ENCODE measurements at regions not wholly inside any gene's neighbourhood (a gene's known extent, or its start where the extent isn't known, plus 50 kb on each side); places are given as distances from the start of the nearest gene placed in this dataset.

- no peak overlapping the region for H3K18ac ChIP-seq (ENCODE audit: low read length)
- H4K5ac ChIP-seq (ENCODE audit: low read length), result no peak overlapping the region
- no peak overlapping the region for H3K4me2 ChIP-seq (ENCODE audit: low read length)
- no peak overlapping the region for H3K4me3 ChIP-seq (ENCODE audit: low read length)
- H3K79me1 ChIP-seq (ENCODE audit: low read length), result no peaks in the 10 kb centered on the region
- no peak overlapping the region for H2AK5ac ChIP-seq (ENCODE audit: low read length)
- no peak overlapping the region for H2BK120ac ChIP-seq (ENCODE audit: low read depth, low read length)
- no peak overlapping the region for H4K8ac ChIP-seq (ENCODE audit: low read depth, low read length)
- no CpG with 5 or more reads among the region's 1 CpG for WGBS (ENCODE audit: extremely low coverage, insufficient coverage, low lambda C conversion rate)
- no peak overlapping the region for H3K4ac ChIP-seq (ENCODE audit: low read depth, low read length)
- no peaks in the 10 kb centered on the region for H3K79me2 ChIP-seq (ENCODE audit: control insufficient read depth, insufficient read depth, low read length)
- no peak overlapping the region for H3K27ac ChIP-seq (ENCODE audit: low read depth, low read length)
- DNase-seq, result no peak
- no peaks in the 10 kb centered on the region for H3K4me1 ChIP-seq (ENCODE audit: control insufficient read depth, low read depth, low read length)
- H3K56ac ChIP-seq (ENCODE audit: low read length), result no peak overlapping the region
- H3K9ac ChIP-seq (ENCODE audit: low read length), result no peak overlapping the region
- H3K27me3 ChIP-seq (ENCODE audit: insufficient read depth, low read length, poor library complexity), result no peaks in the 10 kb centered on the region
- no peaks in the 10 kb centered on the region for H3K36me3 ChIP-seq (ENCODE audit: control insufficient read depth, insufficient read depth, low read length)
- H3K23ac ChIP-seq (ENCODE audit: low read length), result no peak overlapping the region
- no peak overlapping the region for H2BK5ac ChIP-seq (ENCODE audit: low read length)
- H2BK15ac ChIP-seq (replicated peaks; ENCODE audit: low read depth), result no peak overlapping the region
These were observed 195.6 kb upstream of the GLI3 start for GRCh38 chr7:42432644-42433043.

- Histone ChIP-seq H3K56ac (ENCODE audit: low read length) (no peak overlapping the region), H2BK15ac (replicated peaks; ENCODE audit: low read depth) (no peak overlapping the region), H3K79me2 (ENCODE audit: control insufficient read depth, insufficient read depth, low read length) (no peaks in the 10 kb centered on the region), H2AK5ac (ENCODE audit: low read length) (no peak overlapping the region), H3K4me3 (ENCODE audit: low read length) (no peak overlapping the region), H2BK120ac (ENCODE audit: low read depth, low read length) (no peak overlapping the region), H3K79me1 (ENCODE audit: low read length) (no peaks in the 10 kb centered on the region), H4K8ac (ENCODE audit: low read depth, low read length) (no peak overlapping the region), H3K18ac (ENCODE audit: low read length) (no peak overlapping the region), H3K4ac (ENCODE audit: low read depth, low read length) (no peak overlapping the region), H3K4me1 (ENCODE audit: control insufficient read depth, low read depth, low read length) (no peaks in the 10 kb centered on the region), H3K4me2 (ENCODE audit: low read length) (no peak overlapping the region), H3K27me3 (ENCODE audit: insufficient read depth, low read length, poor library complexity) (no peaks in the 10 kb centered on the region), H3K27ac (ENCODE audit: low read depth, low read length) (no peak overlapping the region), H3K36me3 (ENCODE audit: control insufficient read depth, insufficient read depth, low read length) (no peaks in the 10 kb centered on the region), H3K9ac (ENCODE audit: low read length) (no peak overlapping the region), H3K23ac (ENCODE audit: low read length) (no peak overlapping the region), H4K5ac (ENCODE audit: low read length) (no peak overlapping the region), H2BK5ac (ENCODE audit: low read length) (no peak overlapping the region)
- no CpG with 5 or more reads among the region's 2 CpGs for WGBS (ENCODE audit: extremely low coverage, insufficient coverage, low lambda C conversion rate)
- DNase-seq, result no peak
These were observed 194.9 kb upstream of the GLI3 start for GRCh38 chr7:42431873-42432272.

GRCh38 chr7:42429339-42429738 is 192.3 kb upstream of the GLI3 start:
- no peak overlapping the region for H4K5ac ChIP-seq (ENCODE audit: low read length)
- WGBS (ENCODE audit: extremely low coverage, insufficient coverage, low lambda C conversion rate), result no CpG with 5 or more reads among the region's 4 CpGs
- no peaks in the 10 kb centered on the region for H3K79me2 ChIP-seq (ENCODE audit: control insufficient read depth, insufficient read depth, low read length)
- H3K4me3 ChIP-seq (ENCODE audit: low read length), result no peak overlapping the region
- no peak overlapping the region for H3K23ac ChIP-seq (ENCODE audit: low read length)
- no peak overlapping the region for H2AK5ac ChIP-seq (ENCODE audit: low read length)
- no peak overlapping the region for H2BK15ac ChIP-seq (replicated peaks; ENCODE audit: low read depth)
- H2BK120ac ChIP-seq (ENCODE audit: low read depth, low read length), result no peak overlapping the region
- H2BK5ac ChIP-seq (ENCODE audit: low read length), result no peak overlapping the region
- no peaks in the 10 kb centered on the region for H3K36me3 ChIP-seq (ENCODE audit: control insufficient read depth, insufficient read depth, low read length)
- H4K8ac ChIP-seq (ENCODE audit: low read depth, low read length), result no peak overlapping the region
- H3K9ac ChIP-seq (ENCODE audit: low read length), result no peak overlapping the region
- H3K4me2 ChIP-seq (ENCODE audit: low read length), result no peak overlapping the region
- no peak overlapping the region for H3K18ac ChIP-seq (ENCODE audit: low read length)
- H3K4ac ChIP-seq (ENCODE audit: low read depth, low read length), result no peak overlapping the region
- no peak for DNase-seq
- no peak overlapping the region for H3K27ac ChIP-seq (ENCODE audit: low read depth, low read length)
- H3K79me1 ChIP-seq (ENCODE audit: low read length), result no peaks in the 10 kb centered on the region
- H3K56ac ChIP-seq (ENCODE audit: low read length), result no peak overlapping the region
- H3K4me1 ChIP-seq (ENCODE audit: control insufficient read depth, low read depth, low read length), result no peaks in the 10 kb centered on the region
- no peaks in the 10 kb centered on the region for H3K27me3 ChIP-seq (ENCODE audit: insufficient read depth, low read length, poor library complexity)

GRCh38 chr7:42426163-42426562 is 189.2 kb upstream of the GLI3 start:
- Histone ChIP-seq H4K8ac (ENCODE audit: low read depth, low read length) (no peak overlapping the region), H3K23ac (ENCODE audit: low read length) (no peak overlapping the region), H2AK5ac (ENCODE audit: low read length) (no peak overlapping the region), H3K79me1 (ENCODE audit: low read length) (no peaks in the 10 kb centered on the region), H3K9ac (ENCODE audit: low read length) (no peak overlapping the region), H3K4me3 (ENCODE audit: low read length) (no peak overlapping the region), H3K79me2 (ENCODE audit: control insufficient read depth, insufficient read depth, low read length) (no peaks in the 10 kb centered on the region), H3K4ac (ENCODE audit: low read depth, low read length) (no peak overlapping the region), H3K56ac (ENCODE audit: low read length) (no peak overlapping the region), H2BK5ac (ENCODE audit: low read length) (no peak overlapping the region), H2BK120ac (ENCODE audit: low read depth, low read length) (no peak overlapping the region), H3K4me2 (ENCODE audit: low read length) (no peak overlapping the region), H3K27ac (ENCODE audit: low read depth, low read length) (no peak overlapping the region), H3K4me1 (ENCODE audit: control insufficient read depth, low read depth, low read length) (no peaks in the 10 kb centered on the region), H3K18ac (ENCODE audit: low read length) (no peak overlapping the region), H3K27me3 (ENCODE audit: insufficient read depth, low read length, poor library complexity) (no peaks in the 10 kb centered on the region), H2BK15ac (replicated peaks; ENCODE audit: low read depth) (no peak overlapping the region), H3K36me3 (ENCODE audit: control insufficient read depth, insufficient read depth, low read length) (no peaks in the 10 kb centered on the region), H4K5ac (ENCODE audit: low read length) (no peak overlapping the region)
- WGBS (ENCODE audit: extremely low coverage, insufficient coverage, low lambda C conversion rate), result no CpG with 5 or more reads among the region's 4 CpGs
- DNase-seq, result no peak

GRCh38 chr7:42414941-42415505 is 178.0 kb upstream of the GLI3 start:
- Histone ChIP-seq H2BK5ac (ENCODE audit: low read length) (no peak overlapping the region), H3K27ac (ENCODE audit: low read depth, low read length) (no peak overlapping the region), H3K4me2 (ENCODE audit: low read length) (no peak overlapping the region), H4K8ac (ENCODE audit: low read depth, low read length) (no peak overlapping the region), H3K4me3 (ENCODE audit: low read length) (no peak overlapping the region), H3K18ac (ENCODE audit: low read length) (no peak overlapping the region), H3K79me1 (ENCODE audit: low read length) (no peaks in the 10 kb centered on the region), H3K9ac (ENCODE audit: low read length) (no peak overlapping the region), H2AK5ac (ENCODE audit: low read length) (no peak overlapping the region), H2BK120ac (ENCODE audit: low read depth, low read length) (no peak overlapping the region), H2BK15ac (replicated peaks; ENCODE audit: low read depth) (no peak overlapping the region), H3K23ac (ENCODE audit: low read length) (no peak overlapping the region), H3K4me1 (ENCODE audit: control insufficient read depth, low read depth, low read length) (no peaks in the 10 kb centered on the region), H4K5ac (ENCODE audit: low read length) (no peak overlapping the region), H3K4ac (ENCODE audit: low read depth, low read length) (no peak overlapping the region), H3K36me3 (ENCODE audit: control insufficient read depth, insufficient read depth, low read length) (no peaks in the 10 kb centered on the region), H3K79me2 (ENCODE audit: control insufficient read depth, insufficient read depth, low read length) (no peaks in the 10 kb centered on the region), H3K56ac (ENCODE audit: low read length) (no peak overlapping the region), H3K27me3 (ENCODE audit: insufficient read depth, low read length, poor library complexity) (no peaks in the 10 kb centered on the region)
- no CpG with 5 or more reads among the region's 4 CpGs for WGBS (ENCODE audit: extremely low coverage, insufficient coverage, low lambda C conversion rate)
- DNase-seq, result no peak

GRCh38 chr7:42414028-42414427 is 177.0 kb upstream of the GLI3 start:
- Histone ChIP-seq H4K5ac (ENCODE audit: low read length) (no peak overlapping the region), H3K79me2 (ENCODE audit: control insufficient read depth, insufficient read depth, low read length) (no peaks in the 10 kb centered on the region), H2BK5ac (ENCODE audit: low read length) (no peak overlapping the region), H3K4ac (ENCODE audit: low read depth, low read length) (no peak overlapping the region), H3K79me1 (ENCODE audit: low read length) (no peaks in the 10 kb centered on the region), H3K27ac (ENCODE audit: low read depth, low read length) (no peak overlapping the region), H3K27me3 (ENCODE audit: insufficient read depth, low read length, poor library complexity) (no peaks in the 10 kb centered on the region), H3K9ac (ENCODE audit: low read length) (no peak overlapping the region), H2BK15ac (replicated peaks; ENCODE audit: low read depth) (no peak overlapping the region), H3K36me3 (ENCODE audit: control insufficient read depth, insufficient read depth, low read length) (no peaks in the 10 kb centered on the region), H4K8ac (ENCODE audit: low read depth, low read length) (no peak overlapping the region), H3K4me2 (ENCODE audit: low read length) (no peak overlapping the region), H3K4me1 (ENCODE audit: control insufficient read depth, low read depth, low read length) (no peaks in the 10 kb centered on the region), H3K23ac (ENCODE audit: low read length) (no peak overlapping the region), H2AK5ac (ENCODE audit: low read length) (no peak overlapping the region), H3K18ac (ENCODE audit: low read length) (no peak overlapping the region), H2BK120ac (ENCODE audit: low read depth, low read length) (no peak overlapping the region), H3K4me3 (ENCODE audit: low read length) (no peak overlapping the region), H3K56ac (ENCODE audit: low read length) (no peak overlapping the region)
- no peak for DNase-seq

Measured in mesendoderm (in vitro differentiated cells).